IPS-18c (cell line): ENCODE measurements at regions not wholly inside any gene's neighbourhood (a gene's known extent, or its start where the extent isn't known, plus 50 kb on each side); places are given as distances from the start of the nearest gene placed in this dataset.

ENCODE experiments used
- H3K4me3 ChIP-seq: 2 replicates; pipeline ENCODE4 v1.7.0; 2013; ENCODE audit warnings: low read depth, mild to moderate bottlenecking, low read length, moderate library complexity; ENCODE audit not compliant: insufficient read depth
- H3K9me3 ChIP-seq: one replicate; pipeline ENCODE4 v1.6.1; 2013; ENCODE audit warnings: mild to moderate bottlenecking, low read length, moderate library complexity; ENCODE audit not compliant: control insufficient read depth, insufficient read depth

GRCh38 chr2:128970332-128971116, 651.9 kb upstream of the HS6ST1 start:
- Histone ChIP-seq H3K9me3 (no peaks in the 10 kb centered on the region), H3K4me3 (no peak overlapping the region)

GRCh38 chr2:128973566-128973965, 654.9 kb upstream of the HS6ST1 start:
- Histone ChIP-seq H3K4me3 (no peak overlapping the region), H3K9me3 (no peaks in the 10 kb centered on the region)

- no peak overlapping the region for H3K4me3 ChIP-seq
- H3K9me3 ChIP-seq, result no peaks in the 10 kb centered on the region
Observed at GRCh38 chr2:128978212-128978611, 659.5 kb upstream of the HS6ST1 start.

GRCh38 chr2:128979182-128979581, 660.5 kb upstream of the HS6ST1 start:
- no peak overlapping the region for H3K4me3 ChIP-seq
- no peaks in the 10 kb centered on the region for H3K9me3 ChIP-seq

- Histone ChIP-seq H3K9me3 (no peaks in the 10 kb centered on the region), H3K4me3 (no peak overlapping the region)
Observed at GRCh38 chr2:128980475-128980874, 661.8 kb upstream of the HS6ST1 start.

GRCh38 chr2:128981353-128981752, 662.7 kb upstream of the HS6ST1 start:
- Histone ChIP-seq H3K9me3 (no peaks in the 10 kb centered on the region), H3K4me3 (no peak overlapping the region)

GRCh38 chr2:128982001-128982400, 663.3 kb upstream of the HS6ST1 start:
- Histone ChIP-seq H3K9me3 (no peaks in the 10 kb centered on the region), H3K4me3 (no peak overlapping the region)

- Histone ChIP-seq H3K4me3 (no peak overlapping the region), H3K9me3 (no peaks in the 10 kb centered on the region)
Observed at GRCh38 chr2:128982670-128983069, 664.0 kb upstream of the HS6ST1 start.

- H3K9me3 ChIP-seq, result no peaks in the 10 kb centered on the region
- no peak overlapping the region for H3K4me3 ChIP-seq
Observed at GRCh38 chr2:128983094-128983493, 664.4 kb upstream of the HS6ST1 start.

GRCh38 chr2:128984081-128984480, 665.4 kb upstream of the HS6ST1 start:
- no peak overlapping the region for H3K4me3 ChIP-seq
- no peaks in the 10 kb centered on the region for H3K9me3 ChIP-seq

GRCh38 chr2:128984855-128985254, 666.2 kb upstream of the HS6ST1 start:
- Histone ChIP-seq H3K9me3 (no peaks in the 10 kb centered on the region), H3K4me3 (no peak overlapping the region)

GRCh38 chr2:128986026-128986715, 667.5 kb upstream of the HS6ST1 start:
- Histone ChIP-seq H3K9me3 (no peaks in the 10 kb centered on the region), H3K4me3 (no peak overlapping the region)

GRCh38 chr2:128986867-128987268, 668.2 kb upstream of the HS6ST1 start:
- H3K9me3 ChIP-seq, result no peaks in the 10 kb centered on the region
- no peak overlapping the region for H3K4me3 ChIP-seq

- H3K4me3 ChIP-seq, result no peak overlapping the region
- no peaks in the 10 kb centered on the region for H3K9me3 ChIP-seq
Observed at GRCh38 chr2:128988326-128988725, 669.7 kb upstream of the HS6ST1 start.

- Histone ChIP-seq H3K9me3 (no peaks in the 10 kb centered on the region), H3K4me3 (no peak overlapping the region)
Observed at GRCh38 chr2:128988967-128989366, 670.3 kb upstream of the HS6ST1 start.

- H3K4me3 ChIP-seq, result no peak overlapping the region
Observed at GRCh38 chr2:128995086-128995485, 676.4 kb upstream of the HS6ST1 start.

GRCh38 chr2:128996078-128996477, 677.4 kb upstream of the HS6ST1 start:
- Histone ChIP-seq H3K4me3 (no peak overlapping the region), H3K9me3 (no peaks in the 10 kb centered on the region)

More at GRCh38 chr2:128995086-128995485, 676.4 kb upstream of the HS6ST1 start:
- H3K9me3 ChIP-seq, result no peaks in the 10 kb centered on the region

GRCh38 chr2:128997166-128997866, 678.6 kb upstream of the HS6ST1 start:
- Histone ChIP-seq H3K9me3 (no peaks in the 10 kb centered on the region), H3K4me3 (no peak overlapping the region)
